ENCODE measurements at regions not wholly inside any gene's neighbourhood (a gene's known extent, or its start where the extent isn't known, plus 50 kb on each side); places are given as distances from the start of the nearest gene placed in this dataset.
"Not testable (repeated sequence)": the region's sequence is repeated elsewhere in the genome, so short reads cannot be mapped to it uniquely, and the experiment has no call there.

DNA sequence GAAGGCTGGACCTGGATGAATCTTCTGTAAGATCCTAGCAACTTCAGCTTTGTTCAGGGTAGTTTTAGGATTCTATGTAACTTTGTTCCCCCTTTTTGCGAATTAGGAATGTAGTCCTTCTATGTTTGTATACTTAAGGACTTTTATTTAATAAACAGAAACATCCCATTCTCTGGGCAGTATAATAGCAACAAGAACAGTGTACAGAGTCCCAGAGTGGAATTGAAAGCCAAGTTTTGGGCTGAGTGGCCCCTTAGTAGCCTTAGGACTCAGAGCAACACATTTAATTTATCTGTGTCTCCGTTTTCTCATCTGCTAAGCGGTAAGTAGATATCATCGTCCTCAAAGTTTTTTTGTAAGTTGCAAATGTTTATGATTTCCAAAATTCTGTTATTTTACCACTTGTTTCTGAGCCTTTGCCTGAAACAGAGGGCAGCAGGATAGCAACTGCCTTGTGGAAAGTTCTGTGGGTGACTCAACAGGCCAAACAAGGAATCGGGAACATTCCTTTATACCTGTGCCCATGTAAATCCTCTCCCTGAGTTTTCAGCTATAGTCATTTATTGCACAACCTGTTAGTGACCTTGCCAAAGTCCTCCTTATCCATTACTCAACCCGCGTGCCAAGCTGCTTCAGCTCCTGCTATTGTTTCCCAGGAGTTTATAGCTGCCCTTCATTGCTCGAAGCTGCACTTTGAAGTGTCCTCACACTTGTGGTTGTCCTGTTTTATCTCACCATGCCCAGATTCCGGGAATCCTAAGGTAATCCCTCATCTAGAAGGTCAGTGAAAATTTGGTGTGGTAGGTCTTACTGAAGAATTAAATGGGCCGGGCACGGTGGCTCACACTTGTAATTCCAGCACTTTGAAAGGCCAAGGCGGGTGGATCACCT, 199.1 kb upstream of the AHR start:
- intact Hi-C loops (cut with DNase I; ENCODE audit: low total_unique reads): no loop called here

DNA sequence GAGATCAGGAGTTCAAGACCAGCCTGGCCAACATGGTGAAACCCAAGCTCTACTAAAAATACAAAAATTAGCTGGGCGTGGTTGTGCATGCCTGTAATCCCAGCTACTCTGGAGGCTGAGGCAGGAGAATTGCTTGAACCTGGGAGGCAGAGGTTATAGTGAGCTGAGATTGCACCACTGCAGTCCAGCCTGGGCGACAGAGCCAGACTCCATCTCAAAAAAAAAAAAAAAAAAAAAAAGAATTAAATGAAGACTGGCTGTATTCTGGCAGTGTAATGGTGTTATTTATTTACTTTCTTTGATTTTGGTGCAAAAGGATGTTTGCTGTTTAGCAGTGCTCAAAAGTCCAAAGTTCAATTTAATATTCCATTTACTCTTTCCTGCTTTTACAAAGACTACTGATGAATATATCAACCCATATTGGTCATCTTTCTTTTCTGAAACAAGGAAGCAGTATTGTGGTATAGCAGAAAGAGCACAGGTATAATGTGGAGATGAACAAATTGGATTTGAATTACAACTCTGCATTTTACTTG, 198.4 kb upstream of the AHR start:
- H3K4me1 ChIP-seq; H3K9me3 ChIP-seq; intact Hi-C loops (cut with DNase I; ENCODE audit: low total_unique reads); H3K27me3 ChIP-seq; DNase-seq (ENCODE audit: low spot score in 2 of 2); H3K36me3 ChIP-seq; H3K4me3 ChIP-seq: not testable (repeated sequence)
- H3K27ac ChIP-seq: peak overlapping the region; percentile 57 to 84

More for the DNA sequence above, 199.1 kb upstream of the AHR start:
- Histone ChIP-seq H3K9me3 (peaks cover 0 to 7% of the 10 kb centered on the region in 2 donors), H3K4me3 (peak overlapping the region in 1 of 3 donors; percentile 8), H3K36me3 (no peaks in the 10 kb centered on the region), H3K4me1 (no peaks in the 10 kb centered on the region), H3K27ac (peak overlapping the region; percentile 70 to 84), H3K27me3 (no peaks in the 10 kb centered on the region)
- DNase-seq (ENCODE audit: low spot score in 2 of 2): peak; percentile 53 to 88
- TF ChIP-seq POLR2A (IDR thresholded peaks at IDR 0.05) (no peak), POLR2AphosphoS5 (IDR thresholded peaks at IDR 0.05) (peak; percentile 57 to 79 (median 67))
- TF ChIP-seq, protein P1, sequence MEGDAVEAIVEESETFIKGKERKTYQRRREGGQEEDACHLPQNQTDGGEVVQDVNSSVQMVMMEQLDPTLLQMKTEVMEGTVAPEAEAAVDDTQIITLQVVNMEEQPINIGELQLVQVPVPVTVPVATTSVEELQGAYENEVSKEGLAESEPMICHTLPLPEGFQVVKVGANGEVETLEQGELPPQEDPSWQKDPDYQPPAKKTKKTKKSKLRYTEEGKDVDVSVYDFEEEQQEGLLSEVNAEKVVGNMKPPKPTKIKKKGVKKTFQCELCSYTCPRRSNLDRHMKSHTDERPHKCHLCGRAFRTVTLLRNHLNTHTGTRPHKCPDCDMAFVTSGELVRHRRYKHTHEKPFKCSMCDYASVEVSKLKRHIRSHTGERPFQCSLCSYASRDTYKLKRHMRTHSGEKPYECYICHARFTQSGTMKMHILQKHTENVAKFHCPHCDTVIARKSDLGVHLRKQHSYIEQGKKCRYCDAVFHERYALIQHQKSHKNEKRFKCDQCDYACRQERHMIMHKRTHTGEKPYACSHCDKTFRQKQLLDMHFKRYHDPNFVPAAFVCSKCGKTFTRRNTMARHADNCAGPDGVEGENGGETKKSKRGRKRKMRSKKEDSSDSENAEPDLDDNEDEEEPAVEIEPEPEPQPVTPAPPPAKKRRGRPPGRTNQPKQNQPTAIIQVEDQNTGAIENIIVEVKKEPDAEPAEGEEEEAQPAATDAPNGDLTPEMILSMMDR (IDR thresholded peaks at IDR 0.05): no peak

DNA sequence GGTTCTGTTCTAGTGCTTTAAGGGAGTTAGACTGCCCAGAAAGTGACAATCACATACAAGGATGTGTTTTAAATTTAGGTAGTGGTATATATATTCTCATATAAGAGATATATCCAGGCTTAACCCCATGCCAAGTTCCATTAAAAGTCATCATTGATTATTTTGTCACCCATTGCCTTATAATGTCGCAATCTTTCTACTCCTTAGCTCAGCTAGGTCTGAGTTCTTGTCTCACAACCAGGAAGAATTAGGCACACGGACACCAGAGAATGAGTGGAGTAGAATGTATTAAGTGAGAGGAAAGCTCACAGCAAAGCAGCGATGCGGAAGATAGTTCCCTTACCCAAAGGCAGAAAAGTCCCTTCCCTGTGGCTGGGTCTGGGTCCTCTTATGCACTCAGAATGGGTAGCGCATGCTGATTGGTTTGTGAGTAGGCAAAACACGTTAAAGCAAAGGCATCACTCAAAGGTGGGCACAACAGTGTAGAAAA, 197.2 kb upstream of the AHR start:
- no peaks in the 10 kb centered on the region for H3K36me3 ChIP-seq
- H3K27ac ChIP-seq: no peak overlapping the region
- no peak overlapping the region for H3K4me3 ChIP-seq
- H3K27me3 ChIP-seq: no peaks in the 10 kb centered on the region
- DNase-seq (ENCODE audit: low spot score in 2 of 2): no peak
- H3K4me1 ChIP-seq: no peaks in the 10 kb centered on the region
- H3K9me3 ChIP-seq: peaks cover 0 to 7% of the 10 kb centered on the region in 2 donors
- TF ChIP-seq, protein P1 (IDR thresholded peaks at IDR 0.05): no peak
- TF ChIP-seq POLR2AphosphoS5 (IDR thresholded peaks at IDR 0.05) (no peak), POLR2A (IDR thresholded peaks at IDR 0.05) (no peak)
- intact Hi-C loops (cut with DNase I; ENCODE audit: low total_unique reads): no loop called here

DNA sequence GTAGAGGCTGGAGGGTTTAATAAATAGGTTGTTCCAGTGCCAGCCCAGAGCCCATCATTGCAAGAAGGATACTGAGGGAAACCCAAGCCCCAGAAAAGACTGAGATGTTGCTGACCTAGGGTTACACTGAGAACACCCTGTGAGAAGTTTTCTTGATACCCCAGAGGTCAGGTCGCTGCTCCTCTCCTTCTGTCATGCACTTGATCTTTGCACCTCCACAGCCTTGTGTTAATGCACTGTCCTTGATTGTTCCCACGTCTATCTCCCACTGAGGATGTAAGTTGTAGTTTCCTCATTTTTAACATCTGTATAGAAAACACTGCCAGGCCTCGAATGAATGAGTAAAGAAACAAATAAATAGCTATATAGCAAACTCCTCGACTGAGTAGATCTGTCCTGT, 195.3 kb upstream of the AHR start:
- Histone ChIP-seq H3K27me3 (no peaks in the 10 kb centered on the region), H3K4me1 (no peaks in the 10 kb centered on the region), H3K36me3 (no peaks in the 10 kb centered on the region), H3K9me3 (peaks cover 0 to 7% of the 10 kb centered on the region in 2 donors), H3K27ac (no peak overlapping the region), H3K4me3 (no peak overlapping the region)
- DNase-seq (ENCODE audit: low spot score in 2 of 2): no peak
- no peak for TF ChIP-seq POLR2AphosphoS5 (IDR thresholded peaks at IDR 0.05)
- TF ChIP-seq, protein P1 (IDR thresholded peaks at IDR 0.05): no peak
- TF ChIP-seq POLR2A (IDR thresholded peaks at IDR 0.05): no peak
- intact Hi-C loops (cut with DNase I; ENCODE audit: low total_unique reads): no loop called here

DNA sequence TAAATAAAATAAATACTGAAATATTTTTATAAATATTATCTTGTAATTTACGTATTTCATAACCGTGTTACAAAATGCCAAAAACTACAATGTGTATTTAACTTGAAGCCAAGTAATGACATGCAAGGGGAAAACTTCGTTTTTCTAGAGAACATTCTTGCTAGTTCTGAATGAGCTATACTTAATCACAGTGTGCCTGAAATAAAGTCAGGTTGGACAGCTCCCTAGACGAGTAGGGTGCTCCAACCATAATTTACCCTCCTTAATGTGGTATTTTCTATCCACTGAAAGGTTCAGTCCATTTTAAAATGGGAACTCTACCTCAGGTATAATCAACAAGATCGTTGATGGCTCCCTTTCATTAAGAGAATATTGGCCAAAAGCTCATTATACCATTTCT, 194.5 kb upstream of the AHR start:
- Histone ChIP-seq H3K36me3 (no peaks in the 10 kb centered on the region), H3K9me3 (peaks cover 0 to 7% of the 10 kb centered on the region in 2 donors), H3K4me3 (no peak overlapping the region), H3K4me1 (no peaks in the 10 kb centered on the region), H3K27me3 (no peaks in the 10 kb centered on the region), H3K27ac (no peak overlapping the region)
- no peak for TF ChIP-seq POLR2A (IDR thresholded peaks at IDR 0.05)
- TF ChIP-seq, protein P1 (IDR thresholded peaks at IDR 0.05): no peak
- no peak for TF ChIP-seq POLR2AphosphoS5 (IDR thresholded peaks at IDR 0.05)
- DNase-seq (ENCODE audit: low spot score in 2 of 2): no peak
- intact Hi-C loops (cut with DNase I; ENCODE audit: low total_unique reads): no loop called here

Measured in breast epithelium (tissue), 4 donors.